ENCODE measurements at regions not wholly inside any gene's neighbourhood (a gene's known extent, or its start where the extent isn't known, plus 50 kb on each side); places are given as distances from the start of the nearest gene placed in this dataset.

DNA sequence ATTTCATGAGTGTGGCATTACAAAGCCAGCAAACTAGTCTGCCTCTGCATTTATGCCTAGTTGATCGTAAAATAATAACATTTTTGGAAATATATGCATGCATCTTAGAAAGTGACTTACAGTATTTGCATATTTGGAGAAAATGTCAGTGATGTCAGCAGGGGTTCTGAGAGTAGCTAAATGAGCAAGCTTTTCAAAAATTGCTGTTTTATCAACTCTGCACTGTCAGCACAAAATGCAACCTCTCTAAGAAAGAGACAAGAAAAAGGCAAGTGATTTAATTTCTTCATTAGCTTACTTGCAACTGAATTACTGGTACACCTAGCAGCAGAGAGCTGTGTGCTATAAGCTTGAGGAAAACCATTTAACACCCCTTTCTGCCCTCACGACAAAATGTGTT lies 632.5 kb upstream of the MMS22L start:
- no peak for DNase-seq (ENCODE audit: low spot score in 2 of 2)
- Histone ChIP-seq H3K9me3 (no peaks in the 10 kb centered on the region), H3K36me3 (no peaks in the 10 kb centered on the region), H3K27ac (no peak overlapping the region), H3K27me3 (no peaks in the 10 kb centered on the region), H3K4me1 (no peaks in the 10 kb centered on the region), H3K4me3 (no peak overlapping the region)
- 51% methylated on average over 2 of the region's 2 CpGs for WGBS
- TF ChIP-seq EP300 (IDR thresholded peaks at IDR 0.05) (no peak), POLR2A (IDR thresholded peaks at IDR 0.05) (no peak), POLR2AphosphoS5 (IDR thresholded peaks at IDR 0.05) (no peak)
- TF ChIP-seq, protein P1, sequence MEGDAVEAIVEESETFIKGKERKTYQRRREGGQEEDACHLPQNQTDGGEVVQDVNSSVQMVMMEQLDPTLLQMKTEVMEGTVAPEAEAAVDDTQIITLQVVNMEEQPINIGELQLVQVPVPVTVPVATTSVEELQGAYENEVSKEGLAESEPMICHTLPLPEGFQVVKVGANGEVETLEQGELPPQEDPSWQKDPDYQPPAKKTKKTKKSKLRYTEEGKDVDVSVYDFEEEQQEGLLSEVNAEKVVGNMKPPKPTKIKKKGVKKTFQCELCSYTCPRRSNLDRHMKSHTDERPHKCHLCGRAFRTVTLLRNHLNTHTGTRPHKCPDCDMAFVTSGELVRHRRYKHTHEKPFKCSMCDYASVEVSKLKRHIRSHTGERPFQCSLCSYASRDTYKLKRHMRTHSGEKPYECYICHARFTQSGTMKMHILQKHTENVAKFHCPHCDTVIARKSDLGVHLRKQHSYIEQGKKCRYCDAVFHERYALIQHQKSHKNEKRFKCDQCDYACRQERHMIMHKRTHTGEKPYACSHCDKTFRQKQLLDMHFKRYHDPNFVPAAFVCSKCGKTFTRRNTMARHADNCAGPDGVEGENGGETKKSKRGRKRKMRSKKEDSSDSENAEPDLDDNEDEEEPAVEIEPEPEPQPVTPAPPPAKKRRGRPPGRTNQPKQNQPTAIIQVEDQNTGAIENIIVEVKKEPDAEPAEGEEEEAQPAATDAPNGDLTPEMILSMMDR (IDR thresholded peaks at IDR 0.05): no peak

DNA sequence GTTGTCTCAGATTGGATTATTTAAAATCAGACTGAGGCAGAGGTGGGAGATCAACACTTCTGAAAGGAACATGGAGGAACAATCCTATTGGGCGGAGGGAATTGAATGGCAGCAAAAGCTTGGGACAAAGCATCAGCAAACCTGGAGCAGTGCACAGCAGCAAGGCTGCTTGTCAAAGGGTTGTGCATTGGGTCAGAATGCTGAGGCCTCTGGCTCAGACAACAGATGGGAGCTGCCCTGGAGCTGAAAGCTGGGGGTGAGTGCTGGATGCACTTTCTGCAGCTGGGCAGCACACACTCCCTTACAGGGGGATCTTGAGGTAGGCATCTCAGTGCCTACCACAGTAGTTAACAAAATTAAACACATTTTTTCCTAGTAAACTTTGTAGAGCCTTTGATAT lies 634.4 kb upstream of the MMS22L start:
- Histone ChIP-seq H3K4me3 (no peak overlapping the region), H3K36me3 (no peaks in the 10 kb centered on the region), H3K27me3 (no peaks in the 10 kb centered on the region), H3K4me1 (no peaks in the 10 kb centered on the region), H3K9me3 (no peaks in the 10 kb centered on the region), H3K27ac (no peak overlapping the region)
- no peak for DNase-seq (ENCODE audit: low spot score in 2 of 2)
- TF ChIP-seq POLR2A (IDR thresholded peaks at IDR 0.05): no peak
- TF ChIP-seq POLR2AphosphoS5 (IDR thresholded peaks at IDR 0.05): no peak
- TF ChIP-seq EP300 (IDR thresholded peaks at IDR 0.05): no peak
- TF ChIP-seq, protein P1 (IDR thresholded peaks at IDR 0.05): no peak
- 93% methylated on average over 1 of the region's 1 CpG for WGBS

DNA sequence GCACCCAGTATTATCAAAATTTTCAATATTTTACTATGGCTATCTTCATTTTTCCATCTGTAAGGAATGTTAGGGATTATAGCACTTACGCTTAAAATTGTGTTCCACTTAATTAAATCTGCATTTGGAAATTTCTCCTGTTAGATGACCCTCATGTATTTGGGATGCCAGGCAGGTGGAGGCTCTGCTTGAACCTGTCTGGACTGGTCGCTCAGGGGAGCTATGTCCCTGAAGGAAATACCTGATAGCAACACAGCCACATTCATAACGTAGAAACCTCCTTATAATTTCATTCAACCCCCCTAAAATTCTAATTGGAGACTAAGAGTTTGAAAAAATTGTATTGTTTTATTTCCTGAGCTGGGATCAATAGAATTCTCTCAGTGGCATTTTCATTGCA lies 636.0 kb upstream of the MMS22L start:
- Histone ChIP-seq H3K4me1 (no peaks in the 10 kb centered on the region), H3K9me3 (no peaks in the 10 kb centered on the region), H3K4me3 (no peak overlapping the region), H3K27me3 (no peaks in the 10 kb centered on the region), H3K36me3 (no peaks in the 10 kb centered on the region), H3K27ac (no peak overlapping the region)
- 60% methylated on average over 3 of the region's 3 CpGs for WGBS
- DNase-seq (ENCODE audit: low spot score in 2 of 2): no peak
- TF ChIP-seq POLR2A (IDR thresholded peaks at IDR 0.05) (no peak), POLR2AphosphoS5 (IDR thresholded peaks at IDR 0.05) (no peak), EP300 (IDR thresholded peaks at IDR 0.05) (no peak)
- TF ChIP-seq, protein P1 (IDR thresholded peaks at IDR 0.05): no peak

DNA sequence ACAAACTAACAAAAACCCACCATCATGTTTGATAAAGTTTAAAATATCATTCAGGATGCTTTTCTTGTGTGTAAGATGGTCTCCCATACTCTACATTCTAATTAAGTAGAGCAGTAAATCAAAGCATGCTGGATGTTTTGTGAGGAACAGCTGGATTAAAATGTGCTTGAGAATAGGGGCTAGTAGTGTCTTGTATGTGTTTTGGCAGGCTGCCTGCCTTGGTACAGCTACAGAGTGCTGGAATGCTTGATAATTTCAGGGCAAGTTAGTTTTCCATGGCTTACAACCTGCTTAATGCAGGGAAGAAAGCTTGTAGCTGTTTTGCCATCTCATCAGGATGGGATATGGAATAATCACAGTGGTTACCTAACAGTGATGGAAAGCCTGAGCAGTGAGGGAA lies 636.6 kb upstream of the MMS22L start:
- H3K27me3 ChIP-seq: no peaks in the 10 kb centered on the region
- H3K4me3 ChIP-seq: no peak overlapping the region
- H3K36me3 ChIP-seq: no peaks in the 10 kb centered on the region
- no peak overlapping the region for H3K27ac ChIP-seq
- DNase-seq (ENCODE audit: low spot score in 2 of 2): no peak
- H3K4me1 ChIP-seq: no peaks in the 10 kb centered on the region
- H3K9me3 ChIP-seq: no peaks in the 10 kb centered on the region
- TF ChIP-seq POLR2AphosphoS5 (IDR thresholded peaks at IDR 0.05) (no peak), POLR2A (IDR thresholded peaks at IDR 0.05) (no peak), EP300 (IDR thresholded peaks at IDR 0.05) (no peak)
- TF ChIP-seq, protein P1 (IDR thresholded peaks at IDR 0.05): no peak

DNA sequence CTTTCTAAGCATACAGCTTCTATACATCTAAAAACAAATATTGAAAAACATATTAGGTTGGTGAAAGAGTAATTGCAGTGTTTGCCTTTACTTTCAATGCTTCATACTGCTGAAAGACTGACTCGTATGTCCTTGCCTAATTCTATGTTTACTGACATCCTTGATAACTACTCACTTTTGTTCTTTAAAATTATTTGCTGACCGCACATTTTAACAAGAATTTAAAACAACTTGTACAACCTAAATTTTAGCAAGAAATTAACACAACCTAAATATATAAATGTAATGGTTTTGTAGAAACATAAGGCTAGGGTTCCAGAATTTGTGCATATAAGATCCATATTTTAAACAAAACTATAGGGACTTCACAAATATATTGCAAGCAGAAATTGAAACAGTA lies 640.2 kb upstream of the MMS22L start:
- Histone ChIP-seq H3K4me3 (no peak overlapping the region), H3K27ac (no peak overlapping the region), H3K4me1 (no peaks in the 10 kb centered on the region), H3K27me3 (no peaks in the 10 kb centered on the region), H3K36me3 (no peaks in the 10 kb centered on the region), H3K9me3 (no peaks in the 10 kb centered on the region)
- no peak for DNase-seq (ENCODE audit: low spot score in 2 of 2)
- WGBS: 92% methylated on average over 2 of the region's 2 CpGs
- TF ChIP-seq, protein P1 (IDR thresholded peaks at IDR 0.05): no peak
- TF ChIP-seq EP300 (IDR thresholded peaks at IDR 0.05): no peak
- no peak for TF ChIP-seq POLR2A (IDR thresholded peaks at IDR 0.05)
- TF ChIP-seq POLR2AphosphoS5 (IDR thresholded peaks at IDR 0.05): no peak
